H9 (cell line): ENCODE measurements at regions not wholly inside any gene's neighbourhood (a gene's known extent, or its start where the extent isn't known, plus 50 kb on each side); places are given as distances from the start of the nearest gene placed in this dataset.

Source experiments
- DNase-seq: peaks from one replicate; pipeline ENCODE4 v3.0.0-alpha.2; 2017
- H2AFZ ChIP-seq: one replicate; pipeline ENCODE4 v1.6.1; 2013; ENCODE audit warnings: mild to moderate bottlenecking, low read length, control low read depth, moderate library complexity
- H2AK5ac ChIP-seq: 2 replicates; pipeline ENCODE4 v1.6.1; 2013; ENCODE audit warnings: low read length, control low read depth, mixed read lengths; ENCODE audit not compliant: insufficient read length
- H2BK120ac ChIP-seq: one replicate; pipeline ENCODE4 v1.6.1; 2013; ENCODE audit warnings: low read depth, mild to moderate bottlenecking, low read length, control low read depth, inconsistent platforms; ENCODE audit not compliant: poor library complexity, severe bottlenecking
- H2BK12ac ChIP-seq: 2 replicates; pipeline ENCODE4 v1.6.1; 2013; ENCODE audit warnings: low read length, control low read depth, mixed read lengths, low read depth; ENCODE audit not compliant: insufficient read length
- H2BK15ac ChIP-seq: 2 replicates; pipeline ENCODE4 v1.6.1; 2013; ENCODE audit warnings: low read depth, low read length, control low read depth
- H2BK20ac ChIP-seq: one replicate; pipeline ENCODE4 v1.6.1; 2013; ENCODE audit warnings: low read depth, mild to moderate bottlenecking, low read length, control low read depth, inconsistent platforms; ENCODE audit not compliant: poor library complexity, severe bottlenecking
- H2BK5ac ChIP-seq: 2 replicates; pipeline ENCODE4 v1.6.1; 2013; ENCODE audit warnings: low read length, control low read depth, mixed read lengths; ENCODE audit not compliant: insufficient read length
- H3K14ac ChIP-seq: 2 replicates; pipeline ENCODE4 v1.6.1; 2013; ENCODE audit warnings: low read length, control low read depth; ENCODE audit not compliant: insufficient read depth
- H3K18ac ChIP-seq: 2 replicates; pipeline ENCODE4 v1.6.1; 2013; ENCODE audit warnings: low read depth, mild to moderate bottlenecking, mixed read lengths, low read length, control low read depth; ENCODE audit not compliant: insufficient read length
- H3K23ac ChIP-seq: 2 replicates; pipeline ENCODE4 v1.6.1; 2013; ENCODE audit warnings: low read length, control low read depth, mixed read lengths, low read depth; ENCODE audit not compliant: insufficient read length
- H3K23me2 ChIP-seq: 2 replicates; pipeline ENCODE4 v1.6.1; 2013; ENCODE audit warnings: low read depth, mild to moderate bottlenecking, mixed read lengths, low read length, control low read depth; ENCODE audit not compliant: insufficient read length, poor library complexity, severe bottlenecking
- H3K27ac ChIP-seq: 2 replicates; pipeline ENCODE4 v1.5.1; 2013; ENCODE audit warnings: low read length, control low read depth, mixed read lengths, low read depth; ENCODE audit not compliant: insufficient read length
- H3K27me3 ChIP-seq: 2 replicates; pipeline ENCODE4 v1.6.1; 2013; ENCODE audit warnings: low read length, control low read depth, inconsistent platforms; ENCODE audit not compliant: insufficient read depth
- H3K4ac ChIP-seq: 2 replicates; pipeline ENCODE4 v1.6.1; 2013; ENCODE audit warnings: low read depth, mild to moderate bottlenecking, control low read depth, inconsistent platforms, low read length, moderate library complexity
- H3K4me1 ChIP-seq: 2 replicates; pipeline ENCODE4 v1.6.1; 2013; ENCODE audit warnings: low read length, control low read depth, inconsistent platforms; ENCODE audit not compliant: insufficient read depth
- H3K4me2 ChIP-seq: 2 replicates; pipeline ENCODE4 v1.6.1; 2013; ENCODE audit warnings: low read length, control low read depth, mixed read lengths; ENCODE audit not compliant: insufficient read length, insufficient read depth
- H3K56ac ChIP-seq: 2 replicates; pipeline ENCODE4 v1.6.1; 2013; ENCODE audit warnings: low read depth, mild to moderate bottlenecking, mixed read lengths, low read length, control low read depth; ENCODE audit not compliant: insufficient read length
- H3K79me1 ChIP-seq: 2 replicates; pipeline ENCODE4 v1.6.1; 2013; ENCODE audit warnings: low read depth, mild to moderate bottlenecking, moderate library complexity, low read length, control low read depth, inconsistent platforms; ENCODE audit not compliant: insufficient read depth, poor library complexity, severe bottlenecking
- H3K79me2 ChIP-seq: 2 replicates; pipeline ENCODE4 v1.6.1; 2013; ENCODE audit warnings: low read length, control low read depth, inconsistent platforms; ENCODE audit not compliant: insufficient read depth
- H3K9ac ChIP-seq: 2 replicates; pipeline ENCODE4 v1.6.1; 2013; ENCODE audit warnings: low read length, control low read depth, mixed read lengths; ENCODE audit not compliant: insufficient read length; ENCODE audit errors: extremely low read depth
- H3K9me3 ChIP-seq: one replicate; pipeline ENCODE4 v1.6.1; 2013; ENCODE audit warnings: low read depth, low read length, inconsistent platforms; ENCODE audit not compliant: control insufficient read depth
- H3T11ph ChIP-seq: one replicate; pipeline ENCODE4 v1.6.1; 2013; ENCODE audit warnings: mild to moderate bottlenecking, low read length, control low read depth, inconsistent platforms
- H4K20me1 ChIP-seq: one replicate; pipeline ENCODE4 v1.6.1; 2013; ENCODE audit not compliant: control insufficient read depth, insufficient read length, insufficient read depth
- H4K5ac ChIP-seq: 2 replicates; pipeline ENCODE4 v1.6.1; 2013; ENCODE audit warnings: low read depth, mild to moderate bottlenecking, mixed read lengths, low read length, control low read depth; ENCODE audit not compliant: insufficient read length
- H4K8ac ChIP-seq: replicated peaks from 2 replicates; pipeline ENCODE4 v1.6.1; 2013; ENCODE audit warnings: low read length, control low read depth, mixed read lengths, low read depth; ENCODE audit not compliant: insufficient read length
- H4K91ac ChIP-seq: 2 replicates; pipeline ENCODE4 v1.6.1; 2013; ENCODE audit warnings: low read depth, mild to moderate bottlenecking, moderate library complexity, mixed read lengths, low read length, control low read depth; ENCODE audit not compliant: insufficient read length
- H3K27ac Mint-ChIP-seq, 3 experiments: 2 replicates in 2 of 3; 3 replicates in 1 of 3; pipeline ENCODE4 v1.8.0; 2020 to 2021; ENCODE audit warnings: mixed read lengths in 3 of 3, mild to moderate bottlenecking in 1 of 3, moderate library complexity in 1 of 3
- H3K27me3 Mint-ChIP-seq: 2 replicates; pipeline ENCODE4 v1.8.0; 2021; ENCODE audit warnings: low read depth, mild to moderate bottlenecking, moderate library complexity, mixed read lengths
- H3K36me3 Mint-ChIP-seq, 3 experiments: 2 replicates in 2 of 3; 3 replicates in 1 of 3; pipeline ENCODE4 v1.8.0; 2020 to 2021; ENCODE audit warnings: low read depth in 3 of 3, mixed read lengths in 3 of 3; ENCODE audit not compliant: insufficient read depth in 1 of 3
- H3K4me1 Mint-ChIP-seq, 2 experiments: 2 replicates each; pipeline ENCODE4 v1.8.0; 2020; ENCODE audit warnings: mixed read lengths in 2 of 2
- H3K4me3 Mint-ChIP-seq, 2 experiments: 2 replicates in 1 of 2; 3 replicates in 1 of 2; pipeline ENCODE4 v1.8.0; 2020 to 2021; ENCODE audit warnings: mild to moderate bottlenecking in 2 of 2, mixed read lengths in 2 of 2, moderate library complexity in 1 of 2
- H3K9me3 Mint-ChIP-seq, 2 experiments: 2 replicates in 1 of 2; 3 replicates in 1 of 2; pipeline ENCODE4 v1.8.0; 2020; ENCODE audit warnings: mild to moderate bottlenecking in 2 of 2, mixed read lengths in 2 of 2, moderate library complexity in 1 of 2
- WGBS: extraction: QIAGEN DNeasy Blood & Tissue Kit; methylation state at CpG from one replicate; pipeline ENCODE4 v1.1.7; 2013; ENCODE audit warnings: missing lambda C conversion rate, low lambda C conversion rate, mixed read lengths; ENCODE audit not compliant: insufficient read length; ENCODE audit errors: extremely low coverage; 5-methylcytosine and 5-hydroxymethylcytosine counted together
- TF ChIP-seq, protein P1 (sequence below): fragments of 200-600 bp; sonication (generic); conservative IDR thresholded peaks from 3 replicates; pipeline ENCODE4 v1.8.0; 2021; ENCODE audit warnings: antibody characterized with exemption, mild to moderate bottlenecking

- no peak overlapping the region for H4K5ac ChIP-seq
- H4K8ac ChIP-seq: no peak overlapping the region
- Mint-ChIP-seq H3K36me3 (no peaks in the 10 kb centered on the region), H3K4me1 (peaks cover 3 to 4% of the 10 kb centered on the region in 2 experiments), H3K27ac (peak overlapping the region in 2 of 3 experiments; percentile 31 to 39; a peak in 2 of 7 replicates), H3K27me3 (no peaks in the 10 kb centered on the region), H3K4me3 (no peak overlapping the region), H3K9me3 (no peaks in the 10 kb centered on the region)
- H4K20me1 ChIP-seq: no peaks in the 10 kb centered on the region
- H3K14ac ChIP-seq: no peak overlapping the region
- WGBS: no CpG with 5 or more reads among the region's 2 CpGs
- H3K27ac ChIP-seq: no peak overlapping the region
- H3T11ph ChIP-seq: no peak overlapping the region
- no peak overlapping the region for H2BK12ac ChIP-seq
- H3K79me1 ChIP-seq: no peaks in the 10 kb centered on the region
- no peaks in the 10 kb centered on the region for H3K4me1 ChIP-seq
- no peaks in the 10 kb centered on the region for H3K79me2 ChIP-seq
- H3K18ac ChIP-seq: no peak overlapping the region
- no peak overlapping the region for H2AFZ ChIP-seq
- H3K23me2 ChIP-seq: no peaks in the 10 kb centered on the region
- DNase-seq: no peak
- no peak overlapping the region for H2BK5ac ChIP-seq
- no peak overlapping the region for H3K9ac ChIP-seq
- H2AK5ac ChIP-seq: no peak overlapping the region
- no peak overlapping the region for H3K23ac ChIP-seq
- no peaks in the 10 kb centered on the region for H3K27me3 ChIP-seq
- no peak overlapping the region for H2BK120ac ChIP-seq
- H3K9me3 ChIP-seq: no peaks in the 10 kb centered on the region
- H3K4me2 ChIP-seq: no peak overlapping the region
- H4K91ac ChIP-seq: no peak overlapping the region
- no peak overlapping the region for H2BK20ac ChIP-seq
- H3K4ac ChIP-seq: no peak overlapping the region
- no peak overlapping the region for H3K56ac ChIP-seq
- TF ChIP-seq, protein P1, sequence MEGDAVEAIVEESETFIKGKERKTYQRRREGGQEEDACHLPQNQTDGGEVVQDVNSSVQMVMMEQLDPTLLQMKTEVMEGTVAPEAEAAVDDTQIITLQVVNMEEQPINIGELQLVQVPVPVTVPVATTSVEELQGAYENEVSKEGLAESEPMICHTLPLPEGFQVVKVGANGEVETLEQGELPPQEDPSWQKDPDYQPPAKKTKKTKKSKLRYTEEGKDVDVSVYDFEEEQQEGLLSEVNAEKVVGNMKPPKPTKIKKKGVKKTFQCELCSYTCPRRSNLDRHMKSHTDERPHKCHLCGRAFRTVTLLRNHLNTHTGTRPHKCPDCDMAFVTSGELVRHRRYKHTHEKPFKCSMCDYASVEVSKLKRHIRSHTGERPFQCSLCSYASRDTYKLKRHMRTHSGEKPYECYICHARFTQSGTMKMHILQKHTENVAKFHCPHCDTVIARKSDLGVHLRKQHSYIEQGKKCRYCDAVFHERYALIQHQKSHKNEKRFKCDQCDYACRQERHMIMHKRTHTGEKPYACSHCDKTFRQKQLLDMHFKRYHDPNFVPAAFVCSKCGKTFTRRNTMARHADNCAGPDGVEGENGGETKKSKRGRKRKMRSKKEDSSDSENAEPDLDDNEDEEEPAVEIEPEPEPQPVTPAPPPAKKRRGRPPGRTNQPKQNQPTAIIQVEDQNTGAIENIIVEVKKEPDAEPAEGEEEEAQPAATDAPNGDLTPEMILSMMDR: no peak
- H2BK15ac ChIP-seq: no peak overlapping the region
These were observed 239.6 kb downstream of the TMEM161B start for GRCh38 chr5:88029011-88029410.
